ENCODE measurements at regions not wholly inside any gene's neighbourhood (a gene's known extent, or its start where the extent isn't known, plus 50 kb on each side); places are given as distances from the start of the nearest gene placed in this dataset.

- H3K36me3 ChIP-seq (ENCODE audit: control insufficient read depth in 4 of 4, insufficient read depth in 4 of 4, low read length in 4 of 4), result no peaks in the 10 kb centered on the region
These were observed 243.4 kb upstream of the GRID2 start for GRCh38 chr4:92060333-92060732.

DNA sequence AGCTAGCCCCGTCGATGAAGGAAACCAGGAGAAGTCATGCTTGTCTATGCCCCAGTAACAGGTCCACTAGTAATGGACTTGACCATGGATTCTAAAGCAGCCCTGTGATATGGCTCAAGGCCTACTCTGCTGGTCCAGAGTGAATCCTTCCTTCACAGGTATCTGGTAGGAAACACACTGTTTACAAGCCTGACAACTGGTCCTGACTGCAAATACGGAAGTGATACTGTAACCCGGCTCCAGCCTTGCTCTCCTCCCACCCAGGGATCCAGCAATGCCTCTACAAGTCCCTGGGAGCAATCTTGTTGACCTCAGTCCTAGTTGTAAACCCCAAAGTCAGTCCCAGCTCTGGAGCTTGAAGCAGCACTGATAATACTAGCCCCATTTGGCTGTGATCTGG, 239.2 kb upstream of the GRID2 start:
- Histone ChIP-seq H3K4me3 (no peak overlapping the region), H3K27ac (ENCODE audit: low read depth in 1 of 2, low read length in 1 of 2) (no peak overlapping the region), H3K9me3 (ENCODE audit: control insufficient read depth in 4 of 4, insufficient read depth in 3 of 4, low read length in 3 of 4) (no peaks in the 10 kb centered on the region), H3K36me3 (ENCODE audit: control insufficient read depth in 4 of 4, insufficient read depth in 4 of 4, low read length in 4 of 4) (no peaks in the 10 kb centered on the region), H3K9ac (ENCODE audit: insufficient read depth in 1 of 2, low read length in 2 of 2) (no peak overlapping the region), H3K4me1 (ENCODE audit: control insufficient read depth in 5 of 5, insufficient read depth in 5 of 5, low read length in 5 of 5) (no peaks in the 10 kb centered on the region), H3K27me3 (ENCODE audit: control insufficient read depth in 3 of 3, insufficient read depth in 3 of 3, low read length in 2 of 3) (no peaks in the 10 kb centered on the region)
- ATAC-seq (ENCODE audit: insufficient read depth, low FRiP score) (no peak), DNase-seq (no peak)
- 84 to 88% methylated on average over 4 of the region's 4 CpGs for WGBS, 2 donors
- TF ChIP-seq, protein P1, sequence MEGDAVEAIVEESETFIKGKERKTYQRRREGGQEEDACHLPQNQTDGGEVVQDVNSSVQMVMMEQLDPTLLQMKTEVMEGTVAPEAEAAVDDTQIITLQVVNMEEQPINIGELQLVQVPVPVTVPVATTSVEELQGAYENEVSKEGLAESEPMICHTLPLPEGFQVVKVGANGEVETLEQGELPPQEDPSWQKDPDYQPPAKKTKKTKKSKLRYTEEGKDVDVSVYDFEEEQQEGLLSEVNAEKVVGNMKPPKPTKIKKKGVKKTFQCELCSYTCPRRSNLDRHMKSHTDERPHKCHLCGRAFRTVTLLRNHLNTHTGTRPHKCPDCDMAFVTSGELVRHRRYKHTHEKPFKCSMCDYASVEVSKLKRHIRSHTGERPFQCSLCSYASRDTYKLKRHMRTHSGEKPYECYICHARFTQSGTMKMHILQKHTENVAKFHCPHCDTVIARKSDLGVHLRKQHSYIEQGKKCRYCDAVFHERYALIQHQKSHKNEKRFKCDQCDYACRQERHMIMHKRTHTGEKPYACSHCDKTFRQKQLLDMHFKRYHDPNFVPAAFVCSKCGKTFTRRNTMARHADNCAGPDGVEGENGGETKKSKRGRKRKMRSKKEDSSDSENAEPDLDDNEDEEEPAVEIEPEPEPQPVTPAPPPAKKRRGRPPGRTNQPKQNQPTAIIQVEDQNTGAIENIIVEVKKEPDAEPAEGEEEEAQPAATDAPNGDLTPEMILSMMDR (IDR thresholded peaks at IDR 0.05; ENCODE audit: control extremely low read depth, extremely low read depth), result no peak

More at GRCh38 chr4:92060333-92060732, 243.4 kb upstream of the GRID2 start:
- DNase-seq, result no peak
- no peak for ATAC-seq (ENCODE audit: insufficient read depth, low FRiP score)
- no peaks in the 10 kb centered on the region for H3K4me1 ChIP-seq (ENCODE audit: control insufficient read depth in 5 of 5, insufficient read depth in 5 of 5, low read length in 5 of 5)
- H3K9ac ChIP-seq (ENCODE audit: insufficient read depth in 1 of 2, low read length in 2 of 2), result no peak overlapping the region
- no peak overlapping the region for H3K27ac ChIP-seq (ENCODE audit: low read depth in 1 of 2, low read length in 1 of 2)
- 67 to 83% methylated on average over 2 of the region's 2 CpGs for WGBS, 2 donors
- TF ChIP-seq, protein P1 (IDR thresholded peaks at IDR 0.05; ENCODE audit: control extremely low read depth, extremely low read depth), result no peak
- no peak overlapping the region for H3K4me3 ChIP-seq
- H3K27me3 ChIP-seq (ENCODE audit: control insufficient read depth in 3 of 3, insufficient read depth in 3 of 3, low read length in 2 of 3), result no peaks in the 10 kb centered on the region
- no peaks in the 10 kb centered on the region for H3K9me3 ChIP-seq (ENCODE audit: control insufficient read depth in 4 of 4, insufficient read depth in 3 of 4, low read length in 3 of 4)

- TF ChIP-seq, protein P1 (IDR thresholded peaks at IDR 0.05; ENCODE audit: control extremely low read depth, extremely low read depth), result no peak
- H3K9ac ChIP-seq (ENCODE audit: insufficient read depth in 1 of 2, low read length in 2 of 2), result no peak overlapping the region
- no peak for ATAC-seq (ENCODE audit: insufficient read depth, low FRiP score)
- no peaks in the 10 kb centered on the region for H3K36me3 ChIP-seq (ENCODE audit: control insufficient read depth in 4 of 4, insufficient read depth in 4 of 4, low read length in 4 of 4)
- H3K27me3 ChIP-seq (ENCODE audit: control insufficient read depth in 3 of 3, insufficient read depth in 3 of 3, low read length in 2 of 3), result no peaks in the 10 kb centered on the region
- no peak overlapping the region for H3K4me3 ChIP-seq
- no peak overlapping the region for H3K27ac ChIP-seq (ENCODE audit: low read depth in 1 of 2, low read length in 1 of 2)
- H3K4me1 ChIP-seq (ENCODE audit: control insufficient read depth in 5 of 5, insufficient read depth in 5 of 5, low read length in 5 of 5), result no peaks in the 10 kb centered on the region
- DNase-seq, result no peak
- H3K9me3 ChIP-seq (ENCODE audit: control insufficient read depth in 4 of 4, insufficient read depth in 3 of 4, low read length in 3 of 4), result peaks cover 0 to 11% (median 6%) of the 10 kb centered on the region in 4 donors
These were observed 237.3 kb upstream of the GRID2 start for GRCh38 chr4:92066485-92066884.

- WGBS, 2 donors, result 97% methylated on average over 1 of the region's 1 CpG
- TF ChIP-seq, protein P1 (IDR thresholded peaks at IDR 0.05; ENCODE audit: control extremely low read depth, extremely low read depth), result no peak
These were observed 232.2 kb upstream of the GRID2 start for GRCh38 chr4:92071587-92071986.

More at GRCh38 chr4:92071587-92071986, 232.2 kb upstream of the GRID2 start:
- H3K9ac ChIP-seq (ENCODE audit: insufficient read depth in 1 of 2, low read length in 2 of 2), result no peak overlapping the region
- no peak for DNase-seq
- H3K27me3 ChIP-seq (ENCODE audit: control insufficient read depth in 3 of 3, insufficient read depth in 3 of 3, low read length in 2 of 3), result no peaks in the 10 kb centered on the region
- no peak for ATAC-seq (ENCODE audit: insufficient read depth, low FRiP score)
- no peak overlapping the region for H3K27ac ChIP-seq (ENCODE audit: low read depth in 1 of 2, low read length in 1 of 2)
- no peaks in the 10 kb centered on the region for H3K4me1 ChIP-seq (ENCODE audit: control insufficient read depth in 5 of 5, insufficient read depth in 5 of 5, low read length in 5 of 5)
- H3K36me3 ChIP-seq (ENCODE audit: control insufficient read depth in 4 of 4, insufficient read depth in 4 of 4, low read length in 4 of 4), result no peaks in the 10 kb centered on the region
- H3K4me3 ChIP-seq, result no peak overlapping the region
- peaks cover 0 to 14% (median 7%) of the 10 kb centered on the region in 4 donors for H3K9me3 ChIP-seq (ENCODE audit: control insufficient read depth in 4 of 4, insufficient read depth in 3 of 4, low read length in 3 of 4)
